Retinal pigment epithelial cell (primary cell): ENCODE measurements at regions not wholly inside any gene's neighbourhood (a gene's known extent, or its start where the extent isn't known, plus 50 kb on each side); places are given as distances from the start of the nearest gene placed in this dataset.

ENCODE experiments used
- DNase-seq: peaks from one replicate; pipeline ENCODE4 v3.0.0-alpha.2; 2010; ENCODE audit warnings: low read depth
- H3K4me3 ChIP-seq: 2 replicates; pipeline ENCODE4 v1.5.1; 2011; ENCODE audit warnings: mild to moderate bottlenecking, low read length, control low read depth, moderate library complexity
- CTCF ChIP-seq: conservative IDR thresholded peaks from 2 replicates; pipeline ENCODE4 v1.5.1; 2011; ENCODE audit warnings: low read depth, low read length, control low read depth, inconsistent platforms

- TF ChIP-seq CTCF = no peak
- no peak overlapping the region for H3K4me3 ChIP-seq
- DNase-seq = no peak
Observed at GRCh38 chr2:17093712-17094111, 424.5 kb downstream of the RAD51AP2 start.

- DNase-seq = no peak
- TF ChIP-seq CTCF = no peak
- H3K4me3 ChIP-seq = no peak overlapping the region
Observed at GRCh38 chr2:17086990-17087389, 421.4 kb upstream of the CYRIA start.

GRCh38 chr2:17085546-17086202 lies 420.0 kb upstream of the CYRIA start:
- no peak overlapping the region for H3K4me3 ChIP-seq
- DNase-seq = no peak
- no peak for TF ChIP-seq CTCF

GRCh38 chr2:17084877-17085276 lies 419.2 kb upstream of the CYRIA start:
- no peak overlapping the region for H3K4me3 ChIP-seq
- TF ChIP-seq CTCF = no peak
- DNase-seq = no peak

GRCh38 chr2:17083902-17084301 lies 418.3 kb upstream of the CYRIA start:
- peak; percentile 37 for DNase-seq
- TF ChIP-seq CTCF = no peak
- no peak overlapping the region for H3K4me3 ChIP-seq

GRCh38 chr2:17079262-17079661 lies 413.6 kb upstream of the CYRIA start:
- TF ChIP-seq CTCF = no peak
- DNase-seq = no peak
- no peak overlapping the region for H3K4me3 ChIP-seq

GRCh38 chr2:17076533-17076932 lies 410.9 kb upstream of the CYRIA start:
- DNase-seq = no peak
- no peak for TF ChIP-seq CTCF

More at GRCh38 chr2:17076533-17076932, 410.9 kb upstream of the CYRIA start:
- H3K4me3 ChIP-seq = no peak overlapping the region
